Activated T-cell treated with anti-CD3 and anti-CD28 coated beads, Interleukin-2, amount 50 U/mL, for 4 hours (primary cell): ENCODE measurements at regions not wholly inside any gene's neighbourhood (a gene's known extent, or its start where the extent isn't known, plus 50 kb on each side); places are given as distances from the start of the nearest gene placed in this dataset.

Experiments
- ATAC-seq, 2 donors: fragments of 200-7000 bp; cut with Tn5 transposase; one replicate each; pipeline ENCODE4 v1.10.0; 2021
- DNase-seq: peaks from one replicate; pipeline ENCODE4 v3.0.0-alpha.2; 2020
- H3K27me3 Mint-ChIP-seq: one replicate; pipeline ENCODE4 v1.8.0; 2021; ENCODE audit warnings: low read depth, mixed read lengths
- H3K36me3 Mint-ChIP-seq: one replicate; pipeline ENCODE4 v1.8.0; 2022; ENCODE audit warnings: mixed read lengths; ENCODE audit not compliant: insufficient read depth
- H3K4me1 Mint-ChIP-seq: one replicate; pipeline ENCODE4 v1.8.0; 2021; ENCODE audit warnings: low read depth, mixed read lengths
- H3K4me3 Mint-ChIP-seq: one replicate; pipeline ENCODE4 v1.8.0; 2021; ENCODE audit warnings: mild to moderate bottlenecking, moderate library complexity, mixed read lengths
- H3K9me3 Mint-ChIP-seq: one replicate; pipeline ENCODE4 v1.8.0; 2021; ENCODE audit warnings: mixed read lengths

GRCh38 chr9:118871531-118871930, 497.7 kb downstream of the BRINP1 start:
- ATAC-seq = no peak
- Mint-ChIP-seq H3K9me3 (peaks cover 8% of the 10 kb centered on the region), H3K4me3 (no peak overlapping the region), H3K4me1 (no peaks in the 10 kb centered on the region), H3K27me3 (no peaks in the 10 kb centered on the region), H3K36me3 (no peaks in the 10 kb centered on the region)
- no peak for DNase-seq

- no peak for DNase-seq
- no peak for ATAC-seq
- H3K4me1 Mint-ChIP-seq = no peaks in the 10 kb centered on the region
- no peaks in the 10 kb centered on the region for H3K36me3 Mint-ChIP-seq
- H3K27me3 Mint-ChIP-seq = no peaks in the 10 kb centered on the region
- no peak overlapping the region for H3K4me3 Mint-ChIP-seq
- H3K9me3 Mint-ChIP-seq = peaks cover 4% of the 10 kb centered on the region
Observed at GRCh38 chr9:118882684-118883083, 486.6 kb downstream of the BRINP1 start.

GRCh38 chr9:118883411-118883810, 485.8 kb downstream of the BRINP1 start:
- Mint-ChIP-seq H3K36me3 (no peaks in the 10 kb centered on the region), H3K4me1 (no peaks in the 10 kb centered on the region), H3K27me3 (no peaks in the 10 kb centered on the region), H3K9me3 (peaks cover 7% of the 10 kb centered on the region), H3K4me3 (no peak overlapping the region)
- DNase-seq = no peak
- ATAC-seq = no peak

GRCh38 chr9:118891213-118891612, 478.0 kb downstream of the BRINP1 start:
- Mint-ChIP-seq H3K36me3 (no peaks in the 10 kb centered on the region), H3K4me3 (no peak overlapping the region), H3K9me3 (peaks cover 17% of the 10 kb centered on the region), H3K27me3 (no peaks in the 10 kb centered on the region), H3K4me1 (no peaks in the 10 kb centered on the region)
- DNase-seq = no peak
- ATAC-seq = no peak

GRCh38 chr9:118896324-118897000, 472.8 kb downstream of the BRINP1 start:
- DNase-seq (no peak), ATAC-seq (no peak)
- no peaks in the 10 kb centered on the region for H3K27me3 Mint-ChIP-seq
- no peak overlapping the region for H3K4me3 Mint-ChIP-seq
- peaks cover 13% of the 10 kb centered on the region for H3K9me3 Mint-ChIP-seq
- H3K36me3 Mint-ChIP-seq = no peaks in the 10 kb centered on the region
- no peaks in the 10 kb centered on the region for H3K4me1 Mint-ChIP-seq

- peaks cover 14% of the 10 kb centered on the region for H3K9me3 Mint-ChIP-seq
- no peaks in the 10 kb centered on the region for H3K4me1 Mint-ChIP-seq
- H3K4me3 Mint-ChIP-seq = no peak overlapping the region
- DNase-seq = no peak
- no peaks in the 10 kb centered on the region for H3K27me3 Mint-ChIP-seq
- no peaks in the 10 kb centered on the region for H3K36me3 Mint-ChIP-seq
- ATAC-seq = no peak
Observed at GRCh38 chr9:118918180-118918579, 451.1 kb downstream of the BRINP1 start.

GRCh38 chr9:118928722-118929121, 440.5 kb downstream of the BRINP1 start:
- no peaks in the 10 kb centered on the region for H3K36me3 Mint-ChIP-seq
- no peak for ATAC-seq
- H3K4me1 Mint-ChIP-seq = no peaks in the 10 kb centered on the region

GRCh38 chr9:118929287-118929686, 439.9 kb downstream of the BRINP1 start:
- no peak for ATAC-seq
- no peaks in the 10 kb centered on the region for H3K27me3 Mint-ChIP-seq

More at GRCh38 chr9:118928722-118929121, 440.5 kb downstream of the BRINP1 start:
- Mint-ChIP-seq H3K9me3 (no peaks in the 10 kb centered on the region), H3K27me3 (no peaks in the 10 kb centered on the region), H3K4me3 (no peak overlapping the region)
- no peak for DNase-seq

GRCh38 chr9:118931941-118932340, 437.3 kb downstream of the BRINP1 start:
- Mint-ChIP-seq H3K36me3 (no peaks in the 10 kb centered on the region), H3K9me3 (no peaks in the 10 kb centered on the region), H3K4me1 (no peaks in the 10 kb centered on the region), H3K27me3 (no peaks in the 10 kb centered on the region), H3K4me3 (no peak overlapping the region)
- DNase-seq = no peak
- ATAC-seq = no peak

More at GRCh38 chr9:118929287-118929686, 439.9 kb downstream of the BRINP1 start:
- no peak for DNase-seq
- Mint-ChIP-seq H3K36me3 (no peaks in the 10 kb centered on the region), H3K4me1 (no peaks in the 10 kb centered on the region), H3K9me3 (no peaks in the 10 kb centered on the region), H3K4me3 (no peak overlapping the region)

GRCh38 chr9:118938581-118938980, 430.7 kb downstream of the BRINP1 start:
- H3K36me3 Mint-ChIP-seq = no peaks in the 10 kb centered on the region
- no peaks in the 10 kb centered on the region for H3K9me3 Mint-ChIP-seq
- DNase-seq (no peak), ATAC-seq (no peak)
- no peaks in the 10 kb centered on the region for H3K27me3 Mint-ChIP-seq
- H3K4me1 Mint-ChIP-seq = no peaks in the 10 kb centered on the region
- no peak overlapping the region for H3K4me3 Mint-ChIP-seq

GRCh38 chr9:118940473-118940872, 428.8 kb downstream of the BRINP1 start:
- Mint-ChIP-seq H3K36me3 (no peaks in the 10 kb centered on the region), H3K27me3 (no peaks in the 10 kb centered on the region), H3K4me3 (no peak overlapping the region), H3K9me3 (no peaks in the 10 kb centered on the region), H3K4me1 (no peaks in the 10 kb centered on the region)
- ATAC-seq (no peak), DNase-seq (no peak)

GRCh38 chr9:118946669-118947068, 422.6 kb downstream of the BRINP1 start:
- Mint-ChIP-seq H3K27me3 (no peaks in the 10 kb centered on the region), H3K36me3 (no peaks in the 10 kb centered on the region)
- no peak for ATAC-seq

GRCh38 chr9:118954857-118955256, 414.4 kb downstream of the BRINP1 start:
- Mint-ChIP-seq H3K4me1 (no peaks in the 10 kb centered on the region), H3K27me3 (no peaks in the 10 kb centered on the region), H3K4me3 (no peak overlapping the region), H3K9me3 (peaks cover 9% of the 10 kb centered on the region), H3K36me3 (no peaks in the 10 kb centered on the region)
- ATAC-seq (no peak), DNase-seq (no peak)

More at GRCh38 chr9:118946669-118947068, 422.6 kb downstream of the BRINP1 start:
- Mint-ChIP-seq H3K4me1 (no peaks in the 10 kb centered on the region), H3K4me3 (no peak overlapping the region), H3K9me3 (peaks cover 3% of the 10 kb centered on the region)
- no peak for DNase-seq

- H3K9me3 Mint-ChIP-seq = peaks cover 6% of the 10 kb centered on the region
- ATAC-seq = no peak
Observed at GRCh38 chr9:118957585-118957984, 411.6 kb downstream of the BRINP1 start.

GRCh38 chr9:118959366-118959765, 409.9 kb downstream of the BRINP1 start:
- Mint-ChIP-seq H3K4me3 (no peak overlapping the region), H3K36me3 (no peaks in the 10 kb centered on the region), H3K9me3 (peaks cover 6% of the 10 kb centered on the region), H3K4me1 (no peaks in the 10 kb centered on the region), H3K27me3 (no peaks in the 10 kb centered on the region)
- no peak for DNase-seq
- no peak for ATAC-seq

More at GRCh38 chr9:118957585-118957984, 411.6 kb downstream of the BRINP1 start:
- DNase-seq = no peak
- Mint-ChIP-seq H3K4me1 (no peaks in the 10 kb centered on the region), H3K27me3 (no peaks in the 10 kb centered on the region), H3K36me3 (no peaks in the 10 kb centered on the region), H3K4me3 (no peak overlapping the region)
